ENCODE measurements at regions not wholly inside any gene's neighbourhood (a gene's known extent, or its start where the extent isn't known, plus 50 kb on each side); places are given as distances from the start of the nearest gene placed in this dataset.

DNA sequence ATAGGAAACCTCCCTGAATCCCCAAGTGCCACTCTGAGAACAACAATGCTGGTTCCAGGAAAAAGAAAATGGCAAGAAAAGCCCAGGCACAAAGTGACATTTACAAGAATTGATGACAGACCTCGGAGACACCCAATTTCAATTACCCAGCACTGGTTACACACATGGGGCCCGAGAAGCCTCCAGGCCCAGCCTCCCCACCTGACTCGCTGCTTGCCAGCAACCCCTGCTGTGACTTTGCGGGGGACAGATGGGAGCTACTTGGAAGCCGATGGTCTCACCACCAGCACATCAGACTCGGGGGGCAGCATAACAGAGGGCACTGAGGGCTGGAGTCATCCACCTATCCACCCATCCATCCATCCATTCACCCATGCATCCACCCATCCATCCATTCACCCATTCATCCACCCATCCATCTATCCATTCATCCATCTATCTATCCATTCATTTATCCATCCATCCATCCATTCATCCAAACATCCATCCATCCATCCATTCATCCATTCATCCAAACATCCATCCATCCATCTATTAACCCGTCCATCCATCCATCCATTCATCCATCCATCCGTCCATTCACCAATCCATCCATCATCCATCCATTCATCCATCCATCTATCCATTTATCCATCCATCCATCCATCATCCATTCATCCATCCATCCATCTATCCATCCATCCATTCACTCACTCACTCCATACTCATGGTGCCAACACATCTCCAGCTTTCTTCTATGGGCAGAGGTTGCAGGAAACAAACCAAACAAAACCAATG, 567.6 kb downstream of the BRD1 start:
- TF ChIP-seq EZH2phosphoT487 (IDR thresholded peaks at IDR 0.05; ENCODE audit: insufficient read depth, low read depth) (no peak), EZH2 (IDR thresholded peaks at IDR 0.05; ENCODE audit: insufficient read depth, poor library complexity, severe bottlenecking) (no peak)
